ENCODE measurements at regions not wholly inside any gene's neighbourhood (a gene's known extent, or its start where the extent isn't known, plus 50 kb on each side); places are given as distances from the start of the nearest gene placed in this dataset.
"Not testable (repeated sequence)": the region's sequence is repeated elsewhere in the genome, so short reads cannot be mapped to it uniquely, and the experiment has no call there.

- no peak for DNase-seq (ENCODE audit: low read depth in 1 of 2, low spot score in 1 of 2)
Observed at GRCh38 chr5:126054577-126055347, 368.4 kb upstream of the GRAMD2B start.

GRCh38 chr5:126055348-126055729, 367.9 kb upstream of the GRAMD2B start:
- DNase-seq (ENCODE audit: low read depth in 1 of 2, low spot score in 1 of 2) = no peak

- DNase-seq (ENCODE audit: low read depth in 1 of 2, low spot score in 1 of 2) = no peak
Observed at GRCh38 chr5:126056352-126056751, 366.9 kb upstream of the GRAMD2B start.

DNA sequence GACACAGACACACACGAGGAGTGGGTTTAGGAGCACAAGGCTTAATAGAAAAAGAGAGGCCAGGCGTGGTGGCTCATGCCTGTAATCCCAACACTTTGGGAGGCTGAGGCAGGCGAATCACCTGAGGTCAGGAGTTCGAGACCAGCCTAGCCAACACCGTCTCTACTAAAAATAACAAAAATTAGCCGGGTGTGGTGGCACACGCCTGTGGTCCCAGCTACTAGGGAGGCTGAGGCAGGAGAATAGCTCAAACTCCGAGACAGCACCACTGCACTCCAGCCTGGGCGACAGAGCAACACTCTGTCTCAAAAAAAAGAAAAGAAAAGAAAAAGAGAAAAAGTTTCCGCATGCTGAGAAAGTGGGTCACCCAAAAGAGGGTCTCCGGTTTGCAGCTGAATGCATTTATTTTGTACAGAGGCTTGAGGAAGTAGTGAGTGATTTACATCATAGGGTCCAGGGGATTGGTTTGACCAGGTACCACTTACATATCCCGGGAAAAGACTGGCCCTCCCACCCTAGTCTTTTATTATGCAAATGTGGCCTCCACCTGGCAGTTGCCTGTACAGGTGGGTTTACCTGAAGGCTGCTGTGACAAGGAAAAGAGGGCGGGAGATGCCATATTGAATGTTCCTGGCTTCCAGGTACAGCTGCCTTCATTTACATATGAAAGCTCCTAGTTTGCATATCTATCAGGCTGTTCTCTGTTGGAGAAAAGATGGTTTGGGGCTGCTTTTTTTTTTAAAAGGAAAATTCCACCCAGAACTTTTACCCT, 366.2 kb upstream of the GRAMD2B start:
- no peak for DNase-seq (ENCODE audit: low read depth in 1 of 2, low spot score in 1 of 2)

DNA sequence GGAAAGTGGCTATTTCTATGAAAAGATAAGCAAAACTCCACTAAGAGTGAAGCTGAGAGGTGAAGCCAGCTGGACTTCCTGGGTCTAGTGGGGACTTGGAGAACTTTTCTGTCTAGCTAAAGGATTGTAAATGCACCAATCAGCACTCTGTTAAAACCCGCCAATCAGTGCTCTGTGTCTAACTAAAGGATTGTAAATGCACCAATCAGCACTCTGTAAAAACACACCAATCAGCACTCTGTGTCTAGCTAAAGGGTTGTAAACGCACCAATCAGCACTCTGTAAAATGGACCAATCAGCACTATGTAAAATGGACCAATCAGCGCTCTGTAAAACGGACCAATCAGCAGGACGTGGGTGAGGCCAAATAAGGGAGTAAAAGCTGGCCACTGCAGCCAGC, 364.8 kb upstream of the GRAMD2B start:
- not testable (repeated sequence) for DNase-seq (ENCODE audit: low read depth in 1 of 2, low spot score in 1 of 2)

- DNase-seq (ENCODE audit: low read depth in 1 of 2, low spot score in 1 of 2) = no peak
Observed at GRCh38 chr5:126062398-126063221, 360.6 kb upstream of the GRAMD2B start.

DNA sequence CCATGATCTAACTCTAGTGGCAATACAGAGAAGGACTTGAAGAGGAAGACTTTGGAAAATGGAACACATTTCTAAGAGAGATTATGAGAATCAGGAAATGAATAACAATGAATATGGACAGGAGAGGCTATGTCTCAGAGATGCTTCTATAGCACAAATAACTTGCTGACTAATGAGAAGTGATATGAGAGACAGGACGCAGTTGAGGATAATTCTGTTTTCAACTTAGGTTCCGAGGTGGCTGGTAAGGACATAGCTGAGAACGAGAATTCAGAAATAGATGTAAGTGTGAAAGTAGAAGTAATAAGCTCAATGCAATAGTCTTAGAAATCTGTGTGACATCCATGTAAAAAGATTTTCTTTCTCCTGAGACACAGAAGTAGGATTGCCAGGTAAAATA, 358.1 kb upstream of the GRAMD2B start:
- DNase-seq (ENCODE audit: low read depth in 1 of 2, low spot score in 1 of 2) = no peak

DNA sequence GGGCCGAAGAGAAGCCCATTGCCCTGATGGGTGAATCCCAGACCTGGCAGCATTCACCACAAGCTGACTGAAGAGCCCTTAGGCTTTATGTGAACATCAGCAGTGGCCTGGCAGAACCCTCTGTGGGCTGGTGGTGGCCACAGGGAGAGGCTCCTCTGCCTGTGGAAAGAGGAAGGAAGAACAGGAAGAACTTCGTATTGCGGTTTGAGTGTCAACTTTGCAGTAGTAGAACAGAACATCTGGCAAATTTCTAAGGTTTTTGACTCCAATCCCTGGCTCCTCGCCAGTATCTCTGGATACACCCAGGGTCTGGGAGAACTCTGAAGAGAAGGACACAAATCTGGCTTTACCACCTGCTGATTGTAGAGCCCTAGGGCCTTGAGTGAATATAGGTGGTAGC, 356.4 kb upstream of the GRAMD2B start:
- no peak for DNase-seq (ENCODE audit: low read depth in 1 of 2, low spot score in 1 of 2)

GRCh38 chr5:126067404-126067803, 355.8 kb upstream of the GRAMD2B start:
- no peak for DNase-seq (ENCODE audit: low read depth in 1 of 2, low spot score in 1 of 2)

GRCh38 chr5:126069329-126069728, 353.9 kb upstream of the GRAMD2B start:
- DNase-seq (ENCODE audit: low read depth in 1 of 2, low spot score in 1 of 2) = no peak

DNA sequence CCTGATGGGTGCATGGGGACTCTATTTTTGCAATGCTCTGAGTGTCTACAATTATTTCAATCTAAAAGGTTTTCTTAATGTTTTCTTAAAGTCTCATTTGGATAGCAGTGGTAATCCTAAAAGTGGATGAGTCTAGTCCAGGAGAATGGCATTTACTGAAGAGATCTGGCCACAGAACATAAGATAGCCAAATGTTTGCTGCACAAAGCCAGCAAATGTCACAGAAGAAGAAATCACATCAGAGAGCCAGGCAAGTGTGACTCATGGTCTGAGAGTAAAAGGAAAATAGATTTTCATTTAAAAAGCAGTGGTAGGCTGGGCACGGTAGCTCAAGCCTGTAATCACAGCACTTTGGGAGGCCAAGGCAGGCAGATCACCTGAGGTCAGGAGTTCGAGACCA, 352.7 kb upstream of the GRAMD2B start:
- no peak for DNase-seq (ENCODE audit: low read depth in 1 of 2, low spot score in 1 of 2)

GRCh38 chr5:126074538-126074937, 348.7 kb upstream of the GRAMD2B start:
- no peak for DNase-seq (ENCODE audit: low read depth in 1 of 2, low spot score in 1 of 2)

DNA sequence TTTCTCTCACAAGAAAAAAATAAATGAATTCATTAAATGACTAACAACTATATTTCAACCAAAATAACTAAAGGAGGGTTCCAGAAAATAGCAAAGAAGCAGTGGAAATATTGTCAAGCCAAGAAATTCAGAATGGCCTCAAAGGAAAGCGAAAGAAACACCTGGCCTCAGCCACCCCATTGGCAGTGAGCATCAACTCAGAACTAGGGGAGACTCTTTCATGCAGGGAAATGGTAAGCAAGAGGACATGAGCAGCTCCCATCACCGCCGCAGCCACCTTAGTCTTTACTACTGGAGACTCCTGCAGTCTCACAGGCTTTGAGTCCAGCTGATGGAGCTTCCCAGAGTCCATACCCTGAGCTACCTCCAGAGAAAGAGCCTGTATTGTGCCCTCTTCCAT, 343.9 kb upstream of the GRAMD2B start:
- DNase-seq (ENCODE audit: low read depth in 1 of 2, low spot score in 1 of 2) = no peak

GRCh38 chr5:126081209-126081608, 342.0 kb upstream of the GRAMD2B start:
- no peak for DNase-seq (ENCODE audit: low read depth in 1 of 2, low spot score in 1 of 2)

GRCh38 chr5:126093041-126093440, 330.2 kb upstream of the GRAMD2B start:
- no peak for DNase-seq (ENCODE audit: low read depth in 1 of 2, low spot score in 1 of 2)

DNA sequence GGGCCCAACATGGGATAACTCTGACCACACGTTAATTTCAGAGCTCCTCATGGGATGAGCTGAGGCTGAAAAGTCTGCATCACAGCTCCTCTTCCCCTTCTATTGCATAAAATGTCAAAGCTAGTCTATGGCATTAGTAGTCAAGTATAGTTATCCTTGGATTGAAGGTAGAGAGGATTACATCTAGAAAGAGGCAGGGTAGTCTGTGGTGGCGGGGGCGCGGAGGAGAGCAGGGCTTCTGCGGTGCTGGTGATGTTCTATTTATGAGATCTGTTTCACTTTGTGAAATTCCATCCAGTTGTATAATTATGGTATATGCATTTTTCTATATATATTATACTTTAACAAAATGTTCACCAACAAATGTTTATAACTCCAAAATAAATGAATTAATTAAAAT, 329.5 kb upstream of the GRAMD2B start:
- DNase-seq (ENCODE audit: low read depth in 1 of 2, low spot score in 1 of 2) = no peak

GRCh38 chr5:126094991-126095390, 328.2 kb upstream of the GRAMD2B start:
- no peak for DNase-seq (ENCODE audit: low read depth in 1 of 2, low spot score in 1 of 2)

- DNase-seq (ENCODE audit: low read depth in 1 of 2, low spot score in 1 of 2) = no peak
Observed at GRCh38 chr5:126096442-126097006, 326.7 kb upstream of the GRAMD2B start.

- DNase-seq (ENCODE audit: low read depth in 1 of 2, low spot score in 1 of 2) = no peak
Observed at GRCh38 chr5:126097876-126098275, 325.3 kb upstream of the GRAMD2B start.

DNA sequence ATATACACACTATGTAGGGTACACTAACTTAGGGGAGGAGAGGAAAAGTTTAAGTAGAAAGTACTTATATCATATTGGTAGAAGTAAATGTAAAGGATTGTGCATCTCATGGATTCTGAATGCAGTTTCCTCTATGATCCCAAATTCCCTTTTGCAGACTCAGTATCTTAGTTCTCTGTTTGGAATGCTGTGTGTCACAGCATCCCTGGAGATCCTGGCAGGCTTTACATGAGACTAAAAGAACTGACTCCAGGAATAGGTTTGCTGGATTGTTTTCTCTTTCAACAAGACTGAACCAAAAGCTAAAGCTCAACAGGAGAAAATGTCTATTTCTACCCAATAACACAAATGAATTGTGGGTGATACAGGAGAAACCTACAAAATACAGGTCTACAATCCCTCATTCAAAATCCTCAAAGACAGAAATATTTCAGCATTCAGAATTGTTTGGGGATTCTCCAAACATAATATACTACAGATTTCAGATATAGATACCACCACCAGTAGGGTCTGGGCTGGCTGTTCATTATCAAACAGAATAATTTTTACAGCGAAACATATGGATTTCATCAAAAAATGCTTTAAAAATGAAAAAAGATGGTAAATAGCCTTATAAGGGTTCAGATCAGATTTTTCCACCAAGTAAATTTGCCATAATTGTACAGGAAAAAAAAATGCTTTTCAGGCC, 324.7 kb upstream of the GRAMD2B start:
- DNase-seq (ENCODE audit: low read depth in 1 of 2, low spot score in 1 of 2) = no peak

DNA sequence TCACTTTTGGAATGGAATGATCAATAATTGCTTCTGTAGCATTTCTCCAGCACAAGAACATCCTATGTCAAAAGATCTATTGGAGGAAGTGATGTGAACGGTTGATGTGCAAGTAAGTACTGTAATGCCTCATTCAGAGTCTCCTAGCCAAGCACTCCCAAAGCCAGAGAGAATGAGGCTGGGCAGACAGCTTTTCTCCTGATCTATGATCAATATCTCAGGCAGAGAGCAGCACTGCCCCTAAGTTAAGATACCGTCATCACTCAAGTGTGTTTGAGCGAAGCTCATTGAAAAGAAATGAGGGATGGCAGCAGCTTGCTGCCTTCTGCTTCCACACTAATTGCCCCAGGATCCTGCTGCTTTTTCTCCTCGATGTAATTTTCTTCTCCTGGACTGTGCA, 324.1 kb upstream of the GRAMD2B start:
- no peak for DNase-seq (ENCODE audit: low read depth in 1 of 2, low spot score in 1 of 2)
